A549 (cell line): ENCODE measurements at regions not wholly inside any gene's neighbourhood (a gene's known extent, or its start where the extent isn't known, plus 50 kb on each side); places are given as distances from the start of the nearest gene placed in this dataset.

Experiments used
- ATAC-seq, 2 experiments: fragments of 200-7000 bp in 1 of 2; fragments of >200 bp in 1 of 2; cut with Nextera tagmentation in 1 of 2; cut with Tn5 transposase in 1 of 2; 3 replicates each; pipeline versions ENCODE4 v1.8.0 to v1.9.1; 2018 to 2020; ENCODE audit warnings: mild to moderate bottlenecking in 1 of 2, moderate library complexity in 1 of 2
- CTCF ChIA-PET: fragments of 300-600 bp; sonication (Branson Sonifier 250); formaldehyde crosslinking; extraction: SDS; loops from one replicate; lab custom pipeline; 2021; ENCODE audit warnings: antibody characterized with exemption, inconsistent platforms; lab: Yijun Ruan, JAX
- POLR2A ChIA-PET: fragments of 350-600 bp; formaldehyde crosslinking; extraction: SDS; loops from one replicate; lab custom pipeline; 2021; ENCODE audit warnings: antibody characterized with exemption, inconsistent platforms; lab: Yijun Ruan, JAX
- DNase-seq, 2 experiments: peaks; one replicate each; pipeline versions ENCODE4 v3.0.0 to v3.0.0-alpha.2; 2011 to 2016; ENCODE audit warnings: low read depth in 1 of 2, low spot score in 1 of 2
- FAIRE-seq: peaks from 2 replicates; lab custom pipeline; 2011; peaks lifted over from hg19 to GRCh38; lab: Jason Lieb, UNC
- H3K27ac ChIP-seq, 2 experiments: fragments of >200 bp; sonication (Bioruptor Twin); formaldehyde crosslinking; 3 replicates each; pipeline ENCODE4 v1.5.1; 2016 to 2017
- H3K4me1 ChIP-seq: fragments of >200 bp; sonication (Bioruptor Twin); formaldehyde crosslinking; 3 replicates; pipeline ENCODE4 v1.6.1; 2016
- H3K4me2 ChIP-seq: fragments of >200 bp; sonication (Bioruptor Twin); formaldehyde crosslinking; 3 replicates; pipeline ENCODE4 v1.6.1; 2016
- H3K4me3 ChIP-seq: fragments of >200 bp; sonication (Bioruptor Twin); formaldehyde crosslinking; 3 replicates; pipeline ENCODE4 v1.5.1; 2016
- H3K9me3 ChIP-seq: fragments of >200 bp; sonication (Bioruptor Twin); formaldehyde crosslinking; 3 replicates; pipeline ENCODE4 v1.6.1; 2016
- BHLHE40 ChIP-seq: IDR thresholded peaks from 2 replicates; pipeline ENCODE4 v1.6.1; 2012; ENCODE audit warnings: low read depth, low read length, inconsistent platforms
- CBX2 ChIP-seq: fragments of 200-600 bp; sonication (generic); IDR thresholded peaks from 2 replicates; pipeline ENCODE4 v1.6.1; 2016; ENCODE audit warnings: low read depth, mild to moderate bottlenecking, borderline replicate concordance
- CBX8 ChIP-seq: fragments of 200-600 bp; sonication (generic); IDR thresholded peaks from 2 replicates; pipeline ENCODE4 v1.6.1; 2016
- EP300 ChIP-seq, 2 experiments: fragments of >200 bp; sonication (Bioruptor Twin); formaldehyde crosslinking; IDR thresholded peaks; 2 replicates in 1 of 2; 3 replicates in 1 of 2; pipeline ENCODE4 v1.6.1; 2016 to 2017
- ESRRA ChIP-seq: fragments of 150-350 bp; IDR thresholded peaks from 2 replicates; pipeline ENCODE4 v1.6.1; 2014; ENCODE audit warnings: mild to moderate bottlenecking, low read length, borderline replicate concordance
- FOSL2 ChIP-seq, 2 experiments: fragments of 450-650 bp in 1 of 2; fragments of >200 bp in 1 of 2; sonication (Bioruptor Twin) in 1 of 2; formaldehyde crosslinking; IDR thresholded peaks; 2 replicates each; pipeline versions ENCODE4 v1.5.0 to v1.6.1; 2016 to 2020; ENCODE audit warnings: mild to moderate bottlenecking in 1 of 2, moderate library complexity in 1 of 2
- HDAC2 ChIP-seq: fragments of 200-600 bp; sonication (generic); IDR thresholded peaks from 2 replicates; pipeline ENCODE4 v1.6.1; 2016
- HMGXB4 ChIP-seq: fragments of 250-450 bp; sonication (Bioruptor Pico); IDR thresholded peaks from 2 replicates; pipeline ENCODE4 v1.5.0; 2021; ENCODE audit warnings: mild to moderate bottlenecking, moderate library complexity, borderline replicate concordance
- HOXB13 ChIP-seq: fragments of 250-450 bp; sonication (Bioruptor Pico); IDR thresholded peaks from 2 replicates; pipeline ENCODE4 v1.5.0; 2020; ENCODE audit warnings: low read depth, mild to moderate bottlenecking, moderate library complexity
- HOXB5 ChIP-seq: fragments of 250-450 bp; sonication (Bioruptor Pico); IDR thresholded peaks from 2 replicates; pipeline ENCODE4 v1.5.0; 2020; ENCODE audit warnings: mild to moderate bottlenecking, moderate library complexity
- JUNB ChIP-seq: fragments of >200 bp; sonication (Bioruptor Twin); formaldehyde crosslinking; IDR thresholded peaks from 2 replicates; pipeline ENCODE4 v1.6.1; 2016
- KDM1A ChIP-seq: fragments of 200-600 bp; sonication (generic); IDR thresholded peaks from 2 replicates; pipeline ENCODE4 v1.6.1; 2016; ENCODE audit warnings: low read depth, mild to moderate bottlenecking
- MAFK ChIP-seq: fragments of 450-650 bp; IDR thresholded peaks from 2 replicates; pipeline ENCODE4 v1.6.1; 2014; ENCODE audit not compliant: partially characterized antibody
- NFE2L2 ChIP-seq: fragments of 150-350 bp; conservative IDR thresholded peaks from 2 replicates; pipeline ENCODE4 v1.6.1; 2014; ENCODE audit warnings: low read length
- RFX5 ChIP-seq: fragments of 450-650 bp; IDR thresholded peaks from 2 replicates; pipeline ENCODE4 v1.7.1; 2014; ENCODE audit warnings: antibody characterized with exemption, mild to moderate bottlenecking, moderate library complexity
- ZC3H11A ChIP-seq: fragments of 450-650 bp; IDR thresholded peaks from 2 replicates; pipeline ENCODE4 v1.6.1; 2014; ENCODE audit warnings: antibody characterized with exemption, mild to moderate bottlenecking
- ZNF302 ChIP-seq: fragments of 250-450 bp; sonication (Bioruptor Pico); IDR thresholded peaks from 2 replicates; pipeline ENCODE4 v1.9.0; 2021; ENCODE audit warnings: inconsistent platforms, mild to moderate bottlenecking, moderate library complexity
- ZSCAN20 ChIP-seq: fragments of 250-450 bp; sonication (Bioruptor Pico); IDR thresholded peaks from 2 replicates; pipeline ENCODE4 v1.8.0; 2022; ENCODE audit warnings: mild to moderate bottlenecking, moderate library complexity
- WGBS: methylation state at CpG from one replicate; pipeline ENCODE4 v1.1.6; 2017; ENCODE audit errors: missing lambda C conversion rate; 5-methylcytosine and 5-hydroxymethylcytosine counted together
- TF ChIP-seq, protein P1 (sequence below): IDR thresholded peaks from 2 replicates; pipeline ENCODE4 v1.6.1; 2012; ENCODE audit warnings: low read depth, borderline replicate concordance
- TF ChIP-seq, protein P2 (sequence below): fragments of 450-650 bp; IDR thresholded peaks from 2 replicates; pipeline ENCODE4 v1.6.1; 2014; ENCODE audit warnings: antibody characterized with exemption

DNA sequence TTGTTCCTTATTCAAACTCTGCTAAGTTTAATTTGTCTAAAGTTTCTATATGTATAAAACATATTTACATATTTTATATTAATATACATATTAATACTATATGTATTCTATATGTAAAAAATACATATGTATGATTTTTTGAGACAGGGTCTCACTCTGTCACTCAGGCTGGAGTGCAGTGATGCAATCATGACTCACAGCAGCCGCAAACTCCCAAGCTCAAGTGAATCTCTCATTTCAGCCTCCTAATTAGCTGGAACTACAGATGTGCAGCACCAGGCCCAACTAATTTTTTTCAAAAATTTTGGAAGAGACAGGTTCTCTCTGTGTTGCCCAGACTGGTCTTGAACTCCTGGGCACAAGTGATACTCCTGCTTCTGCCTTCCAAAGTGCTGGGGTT lies 684.9 kb downstream of the TRAM1L1 start:
- no peak overlapping the region for H3K4me2 ChIP-seq
- TF ChIP-seq CBX8 (no peak), CBX2 (no peak), HOXB13 (no peak), ZSCAN20 (CRISPR knock-in tag) (no peak), HMGXB4 (no peak), NFE2L2 (no peak), JUNB (no peak), ESRRA (no peak)
- TF ChIP-seq, protein P1, sequence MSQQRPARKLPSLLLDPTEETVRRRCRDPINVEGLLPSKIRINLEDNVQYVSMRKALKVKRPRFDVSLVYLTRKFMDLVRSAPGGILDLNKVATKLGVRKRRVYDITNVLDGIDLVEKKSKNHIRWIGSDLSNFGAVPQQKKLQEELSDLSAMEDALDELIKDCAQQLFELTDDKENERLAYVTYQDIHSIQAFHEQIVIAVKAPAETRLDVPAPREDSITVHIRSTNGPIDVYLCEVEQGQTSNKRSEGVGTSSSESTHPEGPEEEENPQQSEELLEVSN, result no peak
- TF ChIP-seq, all 56 proteins: peak for 0
- ChIA-PET POLR2A (no interaction called here), CTCF (interaction anchor here (0.6 kb wide), 1 partner anchor 206 kb away, joined by 4 read pairs; no protein-coding TSS in a partner anchor)
- H3K27ac ChIP-seq, result no peak overlapping the region
- H3K4me1 ChIP-seq, result no peaks in the 10 kb centered on the region
- no peak for DNase-seq
- no peak overlapping the region for H3K4me3 ChIP-seq
- 65% methylated on average over 1 of the region's 1 CpG for WGBS
- no peak for ATAC-seq
- FAIRE-seq, result no peak
- no peaks in the 10 kb centered on the region for H3K9me3 ChIP-seq

DNA sequence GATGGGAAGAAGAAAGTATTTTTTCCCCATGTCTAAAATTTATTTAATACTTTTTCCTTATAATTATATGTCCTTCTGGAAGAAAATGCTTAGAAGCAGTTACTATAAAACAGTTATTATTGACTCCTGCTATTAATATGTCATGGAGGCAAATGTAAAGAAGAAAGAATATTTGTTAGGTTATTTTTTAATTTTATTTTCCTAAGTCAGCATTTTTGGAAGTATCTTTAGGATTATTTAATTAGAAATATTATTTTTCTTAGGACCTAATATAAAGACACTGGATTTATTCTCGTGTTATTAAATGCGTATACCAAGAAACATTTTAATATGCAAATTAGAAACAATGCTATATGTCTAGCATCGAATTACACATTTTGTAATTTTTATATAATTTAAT lies 687.7 kb downstream of the TRAM1L1 start:
- no peak overlapping the region for H3K4me3 ChIP-seq
- H3K27ac ChIP-seq, result no peak overlapping the region
- CTCF ChIA-PET, result no interaction called here
- no peak for DNase-seq
- no peak for ATAC-seq
- no peaks in the 10 kb centered on the region for H3K9me3 ChIP-seq
- POLR2A ChIA-PET, result no interaction called here
- TF ChIP-seq MAFK, result peak; percentile 59
- TF ChIP-seq BHLHE40, result no peak
- H3K4me2 ChIP-seq, result no peak overlapping the region
- no peak for FAIRE-seq
- H3K4me1 ChIP-seq, result no peaks in the 10 kb centered on the region
- 37% methylated on average over 3 of the region's 3 CpGs for WGBS

DNA sequence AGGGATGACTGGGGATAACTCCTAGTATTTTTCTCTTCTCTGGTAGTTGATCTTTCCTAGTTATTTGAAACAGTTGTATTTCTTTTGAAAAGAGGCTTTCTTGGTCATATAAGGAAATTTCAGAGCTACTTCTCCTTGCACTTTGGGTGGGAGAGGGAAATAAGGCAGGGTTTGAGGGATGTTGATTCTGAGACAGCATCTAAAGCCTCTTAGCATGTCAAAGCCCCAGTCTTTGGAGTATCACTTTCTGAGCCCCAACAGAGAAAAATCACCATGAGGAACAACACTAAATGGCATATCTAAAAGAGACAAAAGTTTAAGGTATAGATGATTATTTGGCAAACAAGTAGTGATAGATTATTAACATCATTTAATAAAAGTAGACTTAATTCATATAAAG lies 688.1 kb downstream of the TRAM1L1 start:
- no peaks in the 10 kb centered on the region for H3K4me1 ChIP-seq

GRCh38 chr4:116395408-116395807 lies 690.0 kb downstream of the TRAM1L1 start:
- POLR2A ChIA-PET, result no interaction called here

More for the DNA sequence above, 688.1 kb downstream of the TRAM1L1 start:
- ATAC-seq, result no peak
- ChIA-PET CTCF (no interaction called here), POLR2A (no interaction called here)
- Histone ChIP-seq H3K4me3 (no peak overlapping the region), H3K27ac (no peak overlapping the region), H3K4me2 (no peak overlapping the region), H3K9me3 (no peaks in the 10 kb centered on the region)
- DNase-seq, result no peak
- TF ChIP-seq BHLHE40 (no peak), RFX5 (no peak), KDM1A (no peak), FOSL2 (IDR thresholded peaks at IDR 0.05) (no peak), FOSL2 (CRISPR knock-in tag; IDR thresholded peaks at IDR 0.05) (no peak), ZNF302 (no peak), HOXB5 (CRISPR knock-in tag) (no peak)
- no peak for FAIRE-seq

More at GRCh38 chr4:116395408-116395807, 690.0 kb downstream of the TRAM1L1 start:
- Histone ChIP-seq H3K4me1 (no peaks in the 10 kb centered on the region), H3K4me3 (no peak overlapping the region), H3K27ac (no peak overlapping the region), H3K9me3 (no peaks in the 10 kb centered on the region), H3K4me2 (no peak overlapping the region)
- FAIRE-seq, result no peak
- CTCF ChIA-PET, result no interaction called here
- WGBS, result 69% methylated on average over 3 of the region's 3 CpGs
- no peak for TF ChIP-seq RFX5
- TF ChIP-seq HDAC2, result no peak
- TF ChIP-seq, protein P2, sequence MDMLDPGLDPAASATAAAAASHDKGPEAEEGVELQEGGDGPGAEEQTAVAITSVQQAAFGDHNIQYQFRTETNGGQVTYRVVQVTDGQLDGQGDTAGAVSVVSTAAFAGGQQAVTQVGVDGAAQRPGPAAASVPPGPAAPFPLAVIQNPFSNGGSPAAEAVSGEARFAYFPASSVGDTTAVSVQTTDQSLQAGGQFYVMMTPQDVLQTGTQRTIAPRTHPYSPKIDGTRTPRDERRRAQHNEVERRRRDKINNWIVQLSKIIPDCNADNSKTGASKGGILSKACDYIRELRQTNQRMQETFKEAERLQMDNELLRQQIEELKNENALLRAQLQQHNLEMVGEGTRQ, result no peak
- TF ChIP-seq ZC3H11A, result no peak
- TF ChIP-seq EP300 (IDR thresholded peaks at IDR 0.05), result no peak
- no peak for TF ChIP-seq FOSL2 (IDR thresholded peaks at IDR 0.05)
- no peak for TF ChIP-seq FOSL2 (CRISPR knock-in tag; IDR thresholded peaks at IDR 0.05)
- TF ChIP-seq BHLHE40, result no peak
- no peak for DNase-seq
- no peak for ATAC-seq
